ENCODE measurements at regions not wholly inside any gene's neighbourhood (a gene's known extent, or its start where the extent isn't known, plus 50 kb on each side); places are given as distances from the start of the nearest gene placed in this dataset.

DNA sequence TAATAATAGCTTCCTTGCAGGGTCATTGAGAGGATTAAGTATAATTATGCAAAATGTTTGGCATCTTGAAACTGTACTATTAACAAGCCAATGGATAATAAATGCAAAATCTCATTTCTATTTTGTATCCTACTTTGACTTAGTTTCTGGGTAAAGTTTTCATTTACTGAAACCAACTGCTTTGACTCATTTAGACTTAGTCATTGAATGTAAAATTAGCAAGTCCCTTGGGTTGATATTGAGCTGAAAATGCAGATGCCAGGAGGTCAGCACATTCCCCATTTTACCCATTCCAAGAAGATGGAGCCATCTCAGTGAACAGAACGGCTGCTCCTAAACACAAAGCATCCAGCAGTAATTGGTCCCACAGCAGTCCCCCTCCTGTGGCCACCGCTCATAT, 74.7 kb upstream of the GATB start:
- Histone ChIP-seq H2AFZ (ENCODE audit: low read length, unreplicated experiment) (no peak overlapping the region), H3K27ac (ENCODE audit: low read depth, low read length) (no peak overlapping the region), H3K27me3 (ENCODE audit: insufficient read depth, low read length) (peaks cover 28% of the 10 kb centered on the region), H3K4me3 (ENCODE audit: low read depth, low read length) (no peak overlapping the region), H3K36me3 (ENCODE audit: insufficient read depth, low read length) (no peaks in the 10 kb centered on the region), H3K79me2 (ENCODE audit: control insufficient read depth, insufficient read depth, low read length, unreplicated experiment) (no peaks in the 10 kb centered on the region), H3K4me1 (ENCODE audit: control insufficient read depth, insufficient read depth, low read length, unreplicated experiment) (no peaks in the 10 kb centered on the region)

- Histone ChIP-seq H2AFZ (ENCODE audit: low read length, unreplicated experiment) (no peak overlapping the region), H3K79me2 (ENCODE audit: control insufficient read depth, insufficient read depth, low read length, unreplicated experiment) (no peaks in the 10 kb centered on the region), H3K36me3 (ENCODE audit: insufficient read depth, low read length) (no peaks in the 10 kb centered on the region), H3K4me3 (ENCODE audit: low read depth, low read length) (no peak overlapping the region), H3K4me1 (ENCODE audit: control insufficient read depth, insufficient read depth, low read length, unreplicated experiment) (no peaks in the 10 kb centered on the region), H3K27me3 (ENCODE audit: insufficient read depth, low read length) (peaks cover 37% of the 10 kb centered on the region), H3K27ac (ENCODE audit: low read depth, low read length) (no peak overlapping the region)
These were observed 72.4 kb upstream of the GATB start for GRCh38 chr4:151833174-151833573.

- peaks cover 37% of the 10 kb centered on the region for H3K27me3 ChIP-seq (ENCODE audit: insufficient read depth, low read length)
- H3K4me1 ChIP-seq (ENCODE audit: control insufficient read depth, insufficient read depth, low read length, unreplicated experiment): no peaks in the 10 kb centered on the region
- H3K27ac ChIP-seq (ENCODE audit: low read depth, low read length): no peak overlapping the region
These were observed 70.7 kb upstream of the GATB start for GRCh38 chr4:151831526-151831925.

GRCh38 chr4:151830168-151830567, 69.4 kb upstream of the GATB start:
- H3K79me2 ChIP-seq (ENCODE audit: control insufficient read depth, insufficient read depth, low read length, unreplicated experiment): no peaks in the 10 kb centered on the region
- no peaks in the 10 kb centered on the region for H3K36me3 ChIP-seq (ENCODE audit: insufficient read depth, low read length)
- no peaks in the 10 kb centered on the region for H3K4me1 ChIP-seq (ENCODE audit: control insufficient read depth, insufficient read depth, low read length, unreplicated experiment)

More at GRCh38 chr4:151831526-151831925, 70.7 kb upstream of the GATB start:
- no peaks in the 10 kb centered on the region for H3K36me3 ChIP-seq (ENCODE audit: insufficient read depth, low read length)
- no peaks in the 10 kb centered on the region for H3K79me2 ChIP-seq (ENCODE audit: control insufficient read depth, insufficient read depth, low read length, unreplicated experiment)
- H2AFZ ChIP-seq (ENCODE audit: low read length, unreplicated experiment): no peak overlapping the region
- H3K4me3 ChIP-seq (ENCODE audit: low read depth, low read length): no peak overlapping the region

GRCh38 chr4:151829309-151829708, 68.5 kb upstream of the GATB start:
- no peaks in the 10 kb centered on the region for H3K4me1 ChIP-seq (ENCODE audit: control insufficient read depth, insufficient read depth, low read length, unreplicated experiment)
- H3K79me2 ChIP-seq (ENCODE audit: control insufficient read depth, insufficient read depth, low read length, unreplicated experiment): no peaks in the 10 kb centered on the region
- no peaks in the 10 kb centered on the region for H3K36me3 ChIP-seq (ENCODE audit: insufficient read depth, low read length)
- no peak overlapping the region for H3K4me3 ChIP-seq (ENCODE audit: low read depth, low read length)
- H2AFZ ChIP-seq (ENCODE audit: low read length, unreplicated experiment): no peak overlapping the region
- peaks cover 46% of the 10 kb centered on the region for H3K27me3 ChIP-seq (ENCODE audit: insufficient read depth, low read length)
- H3K27ac ChIP-seq (ENCODE audit: low read depth, low read length): no peak overlapping the region

More at GRCh38 chr4:151830168-151830567, 69.4 kb upstream of the GATB start:
- Histone ChIP-seq H3K27ac (ENCODE audit: low read depth, low read length) (no peak overlapping the region), H2AFZ (ENCODE audit: low read length, unreplicated experiment) (no peak overlapping the region), H3K4me3 (ENCODE audit: low read depth, low read length) (no peak overlapping the region), H3K27me3 (ENCODE audit: insufficient read depth, low read length) (peaks cover 41% of the 10 kb centered on the region)

DNA sequence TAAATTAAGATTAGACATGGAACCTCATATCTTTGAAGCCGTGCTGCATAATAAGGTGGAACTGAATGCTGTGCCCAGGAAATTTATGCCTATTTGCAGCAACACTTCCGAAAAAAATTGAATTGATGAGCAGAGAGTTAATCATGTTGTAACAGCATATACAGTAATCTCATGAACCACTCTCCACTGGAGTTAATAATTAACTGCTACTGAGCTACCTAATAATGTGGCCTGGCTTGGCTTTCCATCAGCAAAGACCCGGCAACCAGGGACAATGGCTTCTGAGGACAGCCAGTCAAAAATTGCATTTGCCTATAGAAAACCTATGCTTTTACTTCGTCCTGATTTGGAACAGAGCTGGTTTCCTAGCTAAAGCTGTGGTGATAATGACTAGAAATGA, 63.8 kb upstream of the GATB start:
- peaks cover 40% of the 10 kb centered on the region for H3K27me3 ChIP-seq (ENCODE audit: insufficient read depth, low read length)
- no peaks in the 10 kb centered on the region for H3K79me2 ChIP-seq (ENCODE audit: control insufficient read depth, insufficient read depth, low read length, unreplicated experiment)
- no peak overlapping the region for H3K4me3 ChIP-seq (ENCODE audit: low read depth, low read length)
- H3K4me1 ChIP-seq (ENCODE audit: control insufficient read depth, insufficient read depth, low read length, unreplicated experiment): no peaks in the 10 kb centered on the region
- H3K27ac ChIP-seq (ENCODE audit: low read depth, low read length): no peak overlapping the region
- H2AFZ ChIP-seq (ENCODE audit: low read length, unreplicated experiment): no peak overlapping the region
- no peaks in the 10 kb centered on the region for H3K36me3 ChIP-seq (ENCODE audit: insufficient read depth, low read length)

DNA sequence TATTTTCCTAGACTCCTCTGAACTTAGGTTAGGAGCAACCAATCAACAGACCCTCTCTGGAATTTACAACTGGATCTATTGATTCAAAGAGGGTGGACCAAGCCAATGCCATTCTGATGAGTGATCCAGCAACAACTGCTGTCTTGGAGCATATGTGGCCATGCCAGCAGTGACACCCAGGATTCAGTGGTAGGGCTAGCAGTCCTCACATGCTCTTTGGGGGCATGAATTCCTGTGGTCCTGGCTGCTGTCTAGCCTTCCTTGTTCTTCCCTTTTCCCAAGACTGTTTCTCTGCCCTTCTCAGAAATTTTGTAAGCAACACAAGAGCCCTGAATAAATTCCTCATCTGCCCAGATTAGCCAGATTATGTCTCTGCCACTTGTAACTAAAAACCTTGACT, 61.5 kb upstream of the GATB start:
- H3K4me1 ChIP-seq (ENCODE audit: control insufficient read depth, insufficient read depth, low read length, unreplicated experiment): no peaks in the 10 kb centered on the region
- no peak overlapping the region for H2AFZ ChIP-seq (ENCODE audit: low read length, unreplicated experiment)
- H3K4me3 ChIP-seq (ENCODE audit: low read depth, low read length): no peak overlapping the region
- peaks cover 32% of the 10 kb centered on the region for H3K27me3 ChIP-seq (ENCODE audit: insufficient read depth, low read length)
- H3K27ac ChIP-seq (ENCODE audit: low read depth, low read length): no peak overlapping the region
- no peaks in the 10 kb centered on the region for H3K36me3 ChIP-seq (ENCODE audit: insufficient read depth, low read length)
- no peaks in the 10 kb centered on the region for H3K79me2 ChIP-seq (ENCODE audit: control insufficient read depth, insufficient read depth, low read length, unreplicated experiment)

- Histone ChIP-seq H3K36me3 (ENCODE audit: insufficient read depth, low read length) (no peaks in the 10 kb centered on the region), H3K27ac (ENCODE audit: low read depth, low read length) (no peak overlapping the region), H3K27me3 (ENCODE audit: insufficient read depth, low read length) (peaks cover 26% of the 10 kb centered on the region), H3K4me1 (ENCODE audit: control insufficient read depth, insufficient read depth, low read length, unreplicated experiment) (no peaks in the 10 kb centered on the region), H3K4me3 (ENCODE audit: low read depth, low read length) (no peak overlapping the region), H2AFZ (ENCODE audit: low read length, unreplicated experiment) (no peak overlapping the region), H3K79me2 (ENCODE audit: control insufficient read depth, insufficient read depth, low read length, unreplicated experiment) (no peaks in the 10 kb centered on the region)
These were observed 59.2 kb upstream of the GATB start for GRCh38 chr4:151820004-151820403.

GRCh38 chr4:151811403-151811802, 50.6 kb upstream of the GATB start:
- no peak overlapping the region for H3K4me3 ChIP-seq (ENCODE audit: low read depth, low read length)
- no peaks in the 10 kb centered on the region for H3K36me3 ChIP-seq (ENCODE audit: insufficient read depth, low read length)
- H3K79me2 ChIP-seq (ENCODE audit: control insufficient read depth, insufficient read depth, low read length, unreplicated experiment): no peaks in the 10 kb centered on the region
- no peak overlapping the region for H3K27ac ChIP-seq (ENCODE audit: low read depth, low read length)
- H3K4me1 ChIP-seq (ENCODE audit: control insufficient read depth, insufficient read depth, low read length, unreplicated experiment): peaks cover 7% of the 10 kb centered on the region
- no peak overlapping the region for H2AFZ ChIP-seq (ENCODE audit: low read length, unreplicated experiment)
- H3K27me3 ChIP-seq (ENCODE audit: insufficient read depth, low read length): no peaks in the 10 kb centered on the region; the same call in 1 of the 2 replicates
